Activated B cell treated with CpG ODN at 0.5 μM for 24 hours (primary cell): ENCODE measurements at regions not wholly inside any gene's neighbourhood (a gene's known extent, or its start where the extent isn't known, plus 50 kb on each side); places are given as distances from the start of the nearest gene placed in this dataset.

Experiments
- ATAC-seq: fragments of 200-7000 bp; cut with Tn5 transposase; one replicate; pipeline ENCODE4 v1.10.0; 2021; ENCODE audit warnings: low read depth, mild to moderate bottlenecking, moderate library complexity
- CTCF ChIA-PET: fragments of 350-600 bp; sonication (Branson Sonifier 250); formaldehyde crosslinking; loops from one replicate; lab custom pipeline; 2021; ENCODE audit warnings: antibody characterized with exemption; lab: Charles Lee
- POLR2A ChIA-PET: fragments of 350-600 bp; sonication (Branson Sonifier 250); formaldehyde crosslinking; loops from one replicate; lab custom pipeline; 2021; ENCODE audit warnings: antibody characterized with exemption; lab: Charles Lee
- DNase-seq: peaks from one replicate; pipeline ENCODE4 v3.0.0; 2022
- H3K27ac Mint-ChIP-seq: one replicate; pipeline ENCODE4 v1.8.0; 2020; ENCODE audit warnings: mixed read lengths
- H3K27me3 Mint-ChIP-seq: one replicate; pipeline ENCODE4 v1.8.0; 2021; ENCODE audit warnings: mixed read lengths
- H3K36me3 Mint-ChIP-seq: one replicate; pipeline ENCODE4 v1.8.0; 2021; ENCODE audit warnings: low read depth, mixed read lengths
- H3K4me1 Mint-ChIP-seq: one replicate; pipeline ENCODE4 v1.8.0; 2021; ENCODE audit warnings: mixed read lengths
- H3K4me3 Mint-ChIP-seq: one replicate; pipeline ENCODE4 v1.8.0; 2020; ENCODE audit warnings: mild to moderate bottlenecking, mixed read lengths
- H3K9me3 Mint-ChIP-seq: one replicate; pipeline ENCODE4 v1.8.0; 2020; ENCODE audit warnings: mixed read lengths
- intact Hi-C: fragments of 100-400 bp; cut with micrococcal nuclease; formaldehyde crosslinking; loops from one replicate; pipeline ENCODE4 v1.15.1; 2024
- TF ChIP-seq, protein P1 (sequence below): fragments of 200-600 bp; IDR thresholded peaks from one replicate; pipeline ENCODE4 v1.8.0; 2022; ENCODE audit warnings: antibody characterized with exemption, mild to moderate bottlenecking

DNA sequence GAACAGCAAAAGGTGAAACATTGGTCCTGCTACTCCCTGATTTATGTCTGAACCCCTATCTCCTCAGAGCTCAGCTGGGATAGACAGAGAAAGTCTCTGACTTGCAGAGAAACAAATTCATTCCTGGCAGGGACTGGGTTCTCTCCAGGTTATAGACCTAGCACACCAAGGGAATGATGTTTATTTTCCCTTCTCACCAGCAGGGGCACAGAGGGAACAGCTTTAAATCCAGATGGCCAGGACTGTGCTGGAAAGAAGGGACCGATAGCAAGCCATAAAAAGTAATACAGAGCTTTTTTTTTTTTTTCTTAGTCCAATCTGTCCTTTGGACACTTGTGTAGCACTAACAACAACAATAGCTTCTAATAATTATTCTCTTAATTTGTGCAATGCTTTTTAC lies 141.1 kb upstream of the C9orf72 start:
- POLR2A ChIA-PET = no interaction called here

GRCh38 chr9:27715651-27716050 lies 142.4 kb upstream of the C9orf72 start:
- CTCF ChIA-PET = no interaction called here
- intact Hi-C loops = no loop called here
- H3K27ac Mint-ChIP-seq = no peak overlapping the region

More for the DNA sequence above, 141.1 kb upstream of the C9orf72 start:
- TF ChIP-seq, protein P1, sequence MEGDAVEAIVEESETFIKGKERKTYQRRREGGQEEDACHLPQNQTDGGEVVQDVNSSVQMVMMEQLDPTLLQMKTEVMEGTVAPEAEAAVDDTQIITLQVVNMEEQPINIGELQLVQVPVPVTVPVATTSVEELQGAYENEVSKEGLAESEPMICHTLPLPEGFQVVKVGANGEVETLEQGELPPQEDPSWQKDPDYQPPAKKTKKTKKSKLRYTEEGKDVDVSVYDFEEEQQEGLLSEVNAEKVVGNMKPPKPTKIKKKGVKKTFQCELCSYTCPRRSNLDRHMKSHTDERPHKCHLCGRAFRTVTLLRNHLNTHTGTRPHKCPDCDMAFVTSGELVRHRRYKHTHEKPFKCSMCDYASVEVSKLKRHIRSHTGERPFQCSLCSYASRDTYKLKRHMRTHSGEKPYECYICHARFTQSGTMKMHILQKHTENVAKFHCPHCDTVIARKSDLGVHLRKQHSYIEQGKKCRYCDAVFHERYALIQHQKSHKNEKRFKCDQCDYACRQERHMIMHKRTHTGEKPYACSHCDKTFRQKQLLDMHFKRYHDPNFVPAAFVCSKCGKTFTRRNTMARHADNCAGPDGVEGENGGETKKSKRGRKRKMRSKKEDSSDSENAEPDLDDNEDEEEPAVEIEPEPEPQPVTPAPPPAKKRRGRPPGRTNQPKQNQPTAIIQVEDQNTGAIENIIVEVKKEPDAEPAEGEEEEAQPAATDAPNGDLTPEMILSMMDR = no peak
- Mint-ChIP-seq H3K27me3 (peaks cover 19% of the 10 kb centered on the region), H3K4me3 (no peak overlapping the region), H3K36me3 (no peaks in the 10 kb centered on the region), H3K9me3 (peaks cover 1% of the 10 kb centered on the region), H3K27ac (no peak overlapping the region), H3K4me1 (no peaks in the 10 kb centered on the region)
- DNase-seq (no peak), ATAC-seq (no peak)
- intact Hi-C loops = no loop called here
- CTCF ChIA-PET = interaction anchor here (0.7 kb wide), 1 partner anchor 10 kb away, joined by 3 read pairs; no protein-coding TSS in a partner anchor

GRCh38 chr9:27717991-27718390 lies 144.7 kb upstream of the C9orf72 start:
- POLR2A ChIA-PET = no interaction called here
- Mint-ChIP-seq H3K36me3 (no peaks in the 10 kb centered on the region), H3K4me1 (no peaks in the 10 kb centered on the region), H3K27ac (no peak overlapping the region), H3K4me3 (no peak overlapping the region), H3K27me3 (peaks cover 14% of the 10 kb centered on the region), H3K9me3 (no peaks in the 10 kb centered on the region)
- CTCF ChIA-PET = no interaction called here
- TF ChIP-seq, protein P1 = no peak
- intact Hi-C loops = no loop called here
- no peak for DNase-seq
- ATAC-seq = no peak

More at GRCh38 chr9:27715651-27716050, 142.4 kb upstream of the C9orf72 start:
- POLR2A ChIA-PET = no interaction called here
- no peak for ATAC-seq
- Mint-ChIP-seq H3K4me1 (no peaks in the 10 kb centered on the region), H3K27me3 (peaks cover 19% of the 10 kb centered on the region), H3K36me3 (no peaks in the 10 kb centered on the region), H3K9me3 (no peaks in the 10 kb centered on the region), H3K4me3 (no peak overlapping the region)
- no peak for DNase-seq
- TF ChIP-seq, protein P1 = no peak

DNA sequence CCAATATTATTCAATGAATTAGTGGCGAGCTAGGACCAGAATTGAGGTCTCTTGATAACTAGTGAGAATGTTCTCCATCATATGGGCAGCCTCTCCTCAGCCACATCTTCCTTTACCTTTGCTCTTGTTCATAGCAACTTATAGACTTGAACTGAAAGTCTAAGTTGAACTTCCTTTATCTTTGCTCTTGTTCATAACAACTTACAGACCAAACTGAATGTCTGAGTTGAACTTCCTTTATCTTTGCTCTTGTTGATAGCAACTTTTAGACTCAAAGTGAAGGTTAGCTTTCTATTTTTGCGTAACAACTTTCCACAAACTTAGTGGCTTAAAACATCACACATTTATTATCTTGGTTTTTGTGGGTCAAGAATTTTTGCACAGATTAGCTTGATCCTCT lies 146.4 kb upstream of the C9orf72 start:
- DNase-seq = no peak
- Mint-ChIP-seq H3K36me3 (no peaks in the 10 kb centered on the region), H3K27ac (no peak overlapping the region), H3K27me3 (peaks cover 18% of the 10 kb centered on the region), H3K4me1 (no peaks in the 10 kb centered on the region), H3K9me3 (no peaks in the 10 kb centered on the region), H3K4me3 (no peak overlapping the region)
- TF ChIP-seq, protein P1 = no peak
- intact Hi-C loops = no loop called here
- ATAC-seq = no peak
- ChIA-PET POLR2A (no interaction called here), CTCF (no interaction called here)

GRCh38 chr9:27722866-27723265 lies 149.6 kb upstream of the C9orf72 start:
- no peaks in the 10 kb centered on the region for H3K36me3 Mint-ChIP-seq

More at GRCh38 chr9:27722866-27723265, 149.6 kb upstream of the C9orf72 start:
- Mint-ChIP-seq H3K27ac (no peak overlapping the region), H3K4me1 (peaks cover 2% of the 10 kb centered on the region), H3K9me3 (no peaks in the 10 kb centered on the region), H3K27me3 (peaks cover 7% of the 10 kb centered on the region), H3K4me3 (no peak overlapping the region)
- DNase-seq (no peak), ATAC-seq (no peak)
- CTCF ChIA-PET = no interaction called here
- POLR2A ChIA-PET = no interaction called here
- TF ChIP-seq, protein P1 = no peak
- intact Hi-C loops = no loop called here
